ENCODE measurements at regions not wholly inside any gene's neighbourhood (a gene's known extent, or its start where the extent isn't known, plus 50 kb on each side); places are given as distances from the start of the nearest gene placed in this dataset.

DNA sequence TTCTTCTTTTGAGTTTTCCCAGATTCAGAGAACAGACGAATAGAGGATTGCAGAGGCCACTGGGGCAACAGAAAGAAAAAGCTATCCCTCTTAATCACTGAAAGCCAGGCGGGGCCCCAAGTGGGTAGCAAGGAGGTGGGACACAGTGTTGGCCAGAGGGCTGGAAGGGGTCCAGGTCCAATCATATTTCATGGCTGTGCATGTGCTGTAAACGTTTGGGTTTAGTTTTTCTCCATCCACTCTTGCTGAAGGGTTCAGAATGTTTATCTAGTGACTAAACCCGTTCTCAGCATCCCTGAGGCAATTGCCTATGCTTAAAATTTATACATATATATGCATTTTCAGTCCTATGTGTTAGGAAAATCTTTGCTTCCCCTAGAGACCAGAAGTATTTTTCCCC lies 99.4 kb upstream of the EPHA4 start:
- POLR2A ChIA-PET: no interaction called here
- no peaks in the 10 kb centered on the region for H3K9me3 Mint-ChIP-seq
- no peaks in the 10 kb centered on the region for H3K27me3 Mint-ChIP-seq
- H3K27ac Mint-ChIP-seq: no peak overlapping the region
- CTCF ChIA-PET: no interaction called here
- no peak overlapping the region for H3K4me3 Mint-ChIP-seq
- DNase-seq: no peak
- intact Hi-C loops (cut with micrococcal nuclease): no loop called here
- no peaks in the 10 kb centered on the region for H3K4me1 Mint-ChIP-seq (ENCODE audit: low read depth)
- no peaks in the 10 kb centered on the region for H3K36me3 Mint-ChIP-seq

DNA sequence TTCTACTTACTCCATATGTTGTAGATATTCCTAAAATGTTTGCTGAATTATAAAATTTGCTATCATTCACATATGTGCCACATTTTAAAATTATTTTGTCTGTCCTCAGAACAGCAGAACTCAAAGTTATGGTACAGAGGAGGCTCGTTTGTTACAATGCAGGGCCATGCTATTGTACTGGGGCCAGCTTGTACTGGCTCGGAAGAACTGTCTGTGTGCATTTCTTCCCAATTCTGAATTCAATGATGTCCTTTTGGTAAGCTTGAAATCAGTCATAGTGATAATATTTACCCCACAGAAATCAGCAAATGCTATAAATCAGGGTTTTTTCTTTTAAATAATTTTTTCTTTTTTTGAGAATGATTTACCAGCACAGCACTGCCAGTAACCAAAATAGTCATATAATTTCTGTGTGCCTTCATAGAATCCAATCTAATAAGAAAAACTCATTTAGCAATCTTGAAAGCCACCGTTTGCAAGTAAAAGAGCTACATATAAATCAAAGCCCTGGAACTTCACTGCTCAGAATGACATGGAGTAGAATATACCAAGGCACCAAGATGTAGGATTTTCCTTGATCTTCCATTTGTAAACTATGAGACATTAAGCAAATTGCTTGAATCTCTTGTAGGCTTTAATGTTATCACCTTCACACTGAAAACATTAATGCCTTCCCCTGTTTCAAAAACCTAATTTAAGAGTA lies 90.7 kb upstream of the EPHA4 start:
- intact Hi-C loops (cut with micrococcal nuclease): no loop called here
- POLR2A ChIA-PET: no interaction called here
- Mint-ChIP-seq H3K27me3 (peaks cover 5% of the 10 kb centered on the region), H3K36me3 (no peaks in the 10 kb centered on the region), H3K9me3 (peaks cover 4% of the 10 kb centered on the region), H3K4me1 (ENCODE audit: low read depth) (no peaks in the 10 kb centered on the region), H3K27ac (no peak overlapping the region), H3K4me3 (no peak overlapping the region)
- DNase-seq: no peak
- CTCF ChIA-PET: no interaction called here

DNA sequence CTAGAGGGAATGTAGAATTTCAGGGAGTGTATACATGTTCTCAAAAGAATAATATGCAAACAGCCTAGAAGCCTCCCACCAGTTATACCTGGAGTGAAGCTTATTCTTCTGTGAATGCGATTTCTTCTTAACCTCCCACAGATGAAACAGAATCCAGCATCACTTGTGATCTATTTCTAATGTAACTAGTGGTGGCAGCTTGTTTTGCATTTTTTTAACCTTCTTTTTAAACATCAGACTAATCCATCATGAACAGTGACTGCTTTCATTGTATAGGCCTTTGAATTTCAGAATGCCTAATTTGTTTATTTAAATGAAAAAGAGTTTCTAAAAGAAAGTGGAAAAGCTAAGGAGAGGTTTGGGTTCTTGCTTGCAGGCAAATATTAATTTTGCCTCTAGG lies 85.7 kb upstream of the EPHA4 start:
- Mint-ChIP-seq H3K4me1 (ENCODE audit: low read depth) (no peaks in the 10 kb centered on the region), H3K9me3 (no peaks in the 10 kb centered on the region), H3K27ac (no peak overlapping the region), H3K36me3 (no peaks in the 10 kb centered on the region), H3K27me3 (peaks cover 4% of the 10 kb centered on the region), H3K4me3 (no peak overlapping the region)
- intact Hi-C loops (cut with micrococcal nuclease): no loop called here
- DNase-seq: no peak
- POLR2A ChIA-PET: no interaction called here
- CTCF ChIA-PET: no interaction called here

DNA sequence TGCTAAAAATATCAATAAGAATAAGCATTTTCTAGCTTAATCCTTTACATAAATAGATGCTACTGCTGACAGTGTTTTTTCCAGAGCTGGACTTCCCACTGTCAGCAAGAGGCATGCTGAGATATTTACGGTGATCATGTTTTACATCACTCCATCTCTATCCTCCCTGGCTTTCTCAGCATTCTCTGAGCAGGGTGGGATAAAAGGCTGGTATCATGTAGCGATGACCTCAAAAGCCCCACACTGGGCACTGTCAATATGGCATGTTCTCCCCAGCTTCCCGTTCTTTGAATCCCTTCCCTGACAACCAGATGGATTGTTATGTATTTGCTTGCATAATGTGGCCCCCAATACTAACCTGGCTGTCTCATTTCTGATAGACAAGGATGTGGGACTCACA lies 83.2 kb upstream of the EPHA4 start:
- Mint-ChIP-seq H3K36me3 (no peaks in the 10 kb centered on the region), H3K27me3 (no peaks in the 10 kb centered on the region), H3K4me1 (ENCODE audit: low read depth) (no peaks in the 10 kb centered on the region), H3K9me3 (no peaks in the 10 kb centered on the region), H3K27ac (no peak overlapping the region), H3K4me3 (no peak overlapping the region)
- DNase-seq: no peak
- ChIA-PET CTCF (no interaction called here), POLR2A (no interaction called here)
- intact Hi-C loops (cut with micrococcal nuclease): no loop called here

DNA sequence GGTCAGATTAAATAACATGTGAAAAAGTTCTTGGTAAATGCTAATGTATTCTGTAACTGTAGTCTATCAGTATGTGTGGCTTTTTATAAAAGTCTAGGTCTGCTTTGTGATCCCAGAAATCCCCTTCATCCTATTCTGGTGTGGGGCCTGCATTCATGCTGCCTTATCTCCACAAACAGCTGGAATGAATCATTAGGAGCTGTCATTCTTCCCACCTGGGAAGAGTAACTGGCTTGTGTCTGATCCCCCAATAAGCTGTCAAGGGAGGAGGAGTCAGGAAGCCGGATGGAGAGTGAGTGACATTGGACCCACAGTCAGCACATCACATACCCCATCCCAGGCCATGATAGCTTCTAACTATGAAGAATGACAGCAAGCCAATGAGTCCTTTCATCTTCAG lies 81.1 kb upstream of the EPHA4 start:
- Mint-ChIP-seq H3K4me1 (ENCODE audit: low read depth) (no peaks in the 10 kb centered on the region), H3K36me3 (no peaks in the 10 kb centered on the region), H3K27ac (no peak overlapping the region), H3K9me3 (no peaks in the 10 kb centered on the region), H3K27me3 (peaks cover 3% of the 10 kb centered on the region), H3K4me3 (no peak overlapping the region)
- DNase-seq: no peak
- ChIA-PET POLR2A (no interaction called here), CTCF (no interaction called here)
- intact Hi-C loops (cut with micrococcal nuclease): no loop called here

DNA sequence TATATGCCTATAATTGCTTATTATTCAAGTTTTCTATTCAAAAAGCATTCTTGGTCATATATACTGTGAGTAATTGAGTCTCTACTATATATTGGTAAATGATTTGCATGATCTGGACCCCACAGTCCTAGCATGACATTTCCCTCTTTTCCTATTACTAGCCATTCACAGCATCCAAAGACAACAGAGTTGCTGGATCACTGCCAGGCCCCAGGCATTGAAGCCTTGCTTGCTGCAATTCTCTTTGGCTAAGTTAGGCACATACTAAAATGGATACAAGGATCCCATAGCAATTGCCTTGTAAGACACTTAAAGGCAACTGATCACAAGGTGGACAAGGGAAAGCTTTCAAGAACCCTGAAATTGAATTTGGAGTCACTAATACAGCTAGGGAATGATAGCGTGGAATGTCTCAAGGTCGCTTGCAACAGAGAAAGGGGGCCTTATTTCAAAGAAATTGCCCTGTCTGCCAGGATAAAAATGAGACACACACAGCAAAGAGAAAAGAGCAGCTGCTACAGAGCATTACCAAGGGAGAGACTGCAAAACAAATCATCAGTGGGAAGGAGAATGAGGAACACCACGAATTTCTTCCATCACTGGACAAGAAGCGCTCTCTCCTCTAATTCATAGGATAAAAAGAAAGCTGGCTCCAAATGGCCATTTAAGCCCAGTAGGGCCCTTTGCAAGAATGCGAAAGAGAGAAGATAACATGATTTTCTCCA lies 77.1 kb upstream of the EPHA4 start:
- CTCF ChIA-PET: interaction anchor here (0.6 kb wide), 1 partner anchor 14 kb away, joined by 3 read pairs; no protein-coding TSS in a partner anchor
- DNase-seq: no peak
- H3K9me3 Mint-ChIP-seq: peaks cover 3% of the 10 kb centered on the region
- no peak overlapping the region for H3K27ac Mint-ChIP-seq
- POLR2A ChIA-PET: no interaction called here
- no peaks in the 10 kb centered on the region for H3K36me3 Mint-ChIP-seq
- H3K27me3 Mint-ChIP-seq: peaks cover 7% of the 10 kb centered on the region
- intact Hi-C loops (cut with micrococcal nuclease): no loop called here
- H3K4me3 Mint-ChIP-seq: no peak overlapping the region
- H3K4me1 Mint-ChIP-seq (ENCODE audit: low read depth): no peaks in the 10 kb centered on the region

DNA sequence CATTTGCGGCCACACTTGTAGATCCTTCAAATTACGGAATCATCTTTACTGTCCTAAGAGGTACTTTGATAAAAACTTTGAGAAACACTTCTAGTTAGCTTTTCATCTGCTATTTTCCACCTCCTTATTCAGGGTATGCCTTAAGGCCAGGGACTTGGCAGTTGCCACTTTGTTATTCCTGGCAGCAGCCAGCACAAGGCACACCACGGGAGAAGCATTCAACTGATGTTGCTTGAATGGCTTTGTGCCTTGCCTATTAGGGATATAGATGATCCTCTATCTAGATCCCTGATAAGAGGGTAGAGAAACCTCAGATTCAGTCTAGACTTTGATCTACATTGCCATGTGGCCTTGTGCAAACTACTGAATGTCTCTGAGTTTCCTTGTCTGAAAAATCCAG lies 70.3 kb upstream of the EPHA4 start:
- DNase-seq: no peak
- Mint-ChIP-seq H3K27ac (no peak overlapping the region), H3K4me1 (ENCODE audit: low read depth) (no peaks in the 10 kb centered on the region), H3K9me3 (peaks cover 8% of the 10 kb centered on the region), H3K36me3 (peaks cover 1% of the 10 kb centered on the region), H3K4me3 (no peak overlapping the region), H3K27me3 (peaks cover 5% of the 10 kb centered on the region)
- intact Hi-C loops (cut with micrococcal nuclease): loop anchor here (5.0 kb wide), 1 partner anchor 125 kb away; no protein-coding TSS in a partner anchor
- ChIA-PET CTCF (no interaction called here), POLR2A (interaction anchor here (0.6 kb wide), 1 partner anchor 197 kb away, joined by 3 read pairs; no protein-coding TSS in a partner anchor)

DNA sequence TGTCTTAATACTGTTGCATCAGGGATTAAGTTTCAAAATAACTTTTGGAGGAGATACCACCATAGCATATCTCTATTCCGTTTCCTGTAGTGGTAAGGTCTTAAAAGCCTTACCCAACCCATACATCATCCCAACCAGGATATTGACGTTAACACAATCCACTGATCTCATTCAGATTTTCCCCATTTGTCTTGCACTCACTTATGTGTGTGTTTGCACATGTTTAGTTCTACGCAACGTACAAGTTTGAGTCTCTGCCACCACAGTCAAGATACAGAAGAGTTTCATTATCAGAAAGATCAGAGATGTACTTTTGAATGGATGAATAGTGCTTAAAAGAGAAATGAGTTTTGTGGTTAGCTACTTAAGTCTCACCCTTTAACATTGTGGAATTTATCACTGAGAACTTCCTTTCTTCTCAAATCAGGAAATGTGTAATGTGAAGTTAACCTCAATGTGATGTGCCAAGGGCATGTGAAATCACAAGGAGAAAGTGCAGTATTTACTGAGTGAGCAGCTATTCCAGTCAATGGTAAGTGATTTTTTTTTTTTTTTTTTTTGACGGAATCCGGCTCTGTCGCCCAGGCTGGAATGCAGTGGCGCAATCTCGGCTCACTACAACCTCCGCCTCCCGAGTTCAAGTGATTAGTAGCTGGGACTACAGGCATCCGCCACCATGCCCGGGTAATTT lies 69.2 kb upstream of the EPHA4 start:
- no peak overlapping the region for H3K27ac Mint-ChIP-seq
- intact Hi-C loops (cut with micrococcal nuclease): loop anchor here (5.0 kb wide), 1 partner anchor 124 kb away; no protein-coding TSS in a partner anchor
- peaks cover 5% of the 10 kb centered on the region for H3K9me3 Mint-ChIP-seq
- POLR2A ChIA-PET: interaction anchor here (0.6 kb wide), 2 partner anchors 454 to 1443 kb away, joined by 3 to 4 read pairs; no protein-coding TSS in a partner anchor
- peaks cover 6% of the 10 kb centered on the region for H3K27me3 Mint-ChIP-seq
- CTCF ChIA-PET: interaction anchor here (0.6 kb wide), 1 partner anchor 337 kb away, joined by 3 read pairs; no protein-coding TSS in a partner anchor
- H3K4me3 Mint-ChIP-seq: no peak overlapping the region
- H3K4me1 Mint-ChIP-seq (ENCODE audit: low read depth): no peaks in the 10 kb centered on the region
- H3K36me3 Mint-ChIP-seq: peaks cover 1% of the 10 kb centered on the region
- DNase-seq: no peak

DNA sequence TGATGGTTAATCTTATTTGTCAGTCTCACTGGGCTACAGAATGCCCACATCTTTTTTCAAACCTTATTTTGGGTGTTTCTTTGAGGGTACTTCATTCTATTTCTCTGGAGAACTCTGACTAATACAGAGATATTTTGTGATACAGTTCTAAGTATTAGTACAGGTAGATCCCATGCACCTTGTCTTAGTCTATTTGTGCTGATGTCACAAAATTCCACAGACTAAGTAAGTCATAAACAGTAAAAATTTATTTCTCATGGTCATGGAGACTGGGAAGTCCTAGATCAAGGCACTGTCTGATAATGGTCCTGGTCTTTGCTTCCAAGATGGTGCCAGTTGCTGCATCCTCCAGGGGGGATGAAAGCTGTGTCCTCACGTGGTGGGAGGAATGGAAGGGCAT lies 68.6 kb upstream of the EPHA4 start:
- Mint-ChIP-seq H3K27me3 (peaks cover 6% of the 10 kb centered on the region), H3K4me3 (no peak overlapping the region), H3K9me3 (peaks cover 5% of the 10 kb centered on the region), H3K36me3 (peaks cover 1% of the 10 kb centered on the region), H3K27ac (peak overlapping the region; percentile 52), H3K4me1 (ENCODE audit: low read depth) (no peaks in the 10 kb centered on the region)
- POLR2A ChIA-PET: no interaction called here
- DNase-seq: no peak
- intact Hi-C loops (cut with micrococcal nuclease): loop anchor here (5.0 kb wide), 1 partner anchor 123 kb away; no protein-coding TSS in a partner anchor
- CTCF ChIA-PET: no interaction called here

DNA sequence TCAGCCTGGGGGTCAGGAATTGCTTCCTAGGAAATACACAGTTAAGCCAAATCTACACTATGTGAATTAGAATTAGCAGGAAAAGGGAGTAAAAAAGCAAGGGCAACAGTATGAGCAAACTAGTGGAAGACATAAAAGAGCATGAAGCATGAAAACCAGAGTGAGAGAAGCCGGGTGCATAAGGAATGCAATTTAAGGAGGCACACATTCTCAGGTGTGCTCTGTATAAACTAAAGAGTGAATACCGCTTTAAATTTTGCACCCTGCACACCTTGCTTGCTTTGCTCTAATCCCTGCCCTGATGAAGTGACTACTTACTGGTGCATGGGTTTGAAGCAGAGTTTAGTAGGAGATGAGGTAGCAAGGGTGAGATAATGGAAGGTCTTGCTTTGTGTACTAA lies 65.7 kb upstream of the EPHA4 start:
- intact Hi-C loops (cut with micrococcal nuclease): no loop called here
- CTCF ChIA-PET: no interaction called here

DNA sequence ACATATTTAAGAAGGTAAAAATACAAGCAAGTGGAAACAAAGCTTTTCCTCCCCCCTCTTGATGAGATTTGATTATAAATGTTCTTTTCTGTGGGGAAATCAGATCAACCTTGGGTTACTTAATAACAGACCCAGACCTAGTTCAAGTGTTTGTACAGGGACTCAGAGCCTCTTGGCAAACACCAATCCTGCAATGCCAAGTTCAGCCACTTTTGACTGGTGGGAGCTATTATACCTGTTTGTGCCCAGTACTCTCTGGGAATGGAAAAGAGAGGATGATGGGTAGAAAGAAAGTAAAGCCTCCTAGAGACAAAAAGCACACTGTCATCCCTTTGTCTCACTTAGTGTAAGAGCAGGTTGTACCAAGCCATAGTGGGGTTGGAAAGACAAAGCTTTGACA lies 63.8 kb upstream of the EPHA4 start:
- Mint-ChIP-seq H3K4me1 (ENCODE audit: low read depth) (no peaks in the 10 kb centered on the region), H3K36me3 (no peaks in the 10 kb centered on the region), H3K4me3 (no peak overlapping the region), H3K27ac (no peak overlapping the region), H3K27me3 (peaks cover 6% of the 10 kb centered on the region), H3K9me3 (no peaks in the 10 kb centered on the region)
- POLR2A ChIA-PET: no interaction called here
- CTCF ChIA-PET: interaction anchor here (0.7 kb wide), 1 partner anchor 13 kb away, joined by 3 read pairs; no protein-coding TSS in a partner anchor
- no peak for DNase-seq
- intact Hi-C loops (cut with micrococcal nuclease): no loop called here

More for the DNA sequence above, 65.7 kb upstream of the EPHA4 start:
- POLR2A ChIA-PET: no interaction called here
- no peaks in the 10 kb centered on the region for H3K4me1 Mint-ChIP-seq (ENCODE audit: low read depth)
- no peak overlapping the region for H3K27ac Mint-ChIP-seq
- no peak overlapping the region for H3K4me3 Mint-ChIP-seq
- peaks cover 1% of the 10 kb centered on the region for H3K36me3 Mint-ChIP-seq
- H3K27me3 Mint-ChIP-seq: peaks cover 5% of the 10 kb centered on the region
- no peak for DNase-seq
- peaks cover 5% of the 10 kb centered on the region for H3K9me3 Mint-ChIP-seq

DNA sequence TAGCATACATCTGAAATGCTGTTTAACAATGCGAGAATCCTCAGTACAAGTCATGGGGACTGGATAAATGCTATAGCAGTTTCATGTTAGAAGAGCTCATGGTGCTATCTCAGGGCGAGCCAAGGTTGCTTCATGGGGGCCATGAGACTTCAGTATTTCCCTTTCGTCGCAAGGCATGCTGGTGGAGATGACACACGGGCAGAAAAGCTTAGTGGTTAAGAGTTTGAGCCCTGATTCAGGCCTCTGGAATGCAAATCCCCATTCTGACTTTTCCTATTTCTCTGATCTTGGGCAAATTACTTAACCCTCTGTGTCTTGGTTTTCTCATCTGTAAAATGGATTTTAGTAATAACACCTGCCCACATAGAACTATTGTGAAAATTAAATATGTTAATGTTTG lies 57.4 kb upstream of the EPHA4 start:
- intact Hi-C loops (cut with micrococcal nuclease): no loop called here
- no peaks in the 10 kb centered on the region for H3K4me1 Mint-ChIP-seq (ENCODE audit: low read depth)
- DNase-seq: no peak
- no peak overlapping the region for H3K27ac Mint-ChIP-seq
- CTCF ChIA-PET: interaction anchor here (0.6 kb wide), 1 partner anchor 419 kb away, joined by 3 read pairs; no protein-coding TSS in a partner anchor
- POLR2A ChIA-PET: no interaction called here
- H3K9me3 Mint-ChIP-seq: no peaks in the 10 kb centered on the region
- no peaks in the 10 kb centered on the region for H3K36me3 Mint-ChIP-seq
- H3K4me3 Mint-ChIP-seq: no peak overlapping the region
- peaks cover 3% of the 10 kb centered on the region for H3K27me3 Mint-ChIP-seq
